GM12878 (cell line): ENCODE measurements at regions not wholly inside any gene's neighbourhood (a gene's known extent, or its start where the extent isn't known, plus 50 kb on each side); places are given as distances from the start of the nearest gene placed in this dataset.

Experiments used
- ATAC-seq: fragments of 200-7000 bp; cut with Tn5 transposase; 3 replicates; pipeline ENCODE4 v1.9.1; 2020; ENCODE audit warnings: mild to moderate bottlenecking, moderate library complexity
- BruUV-seq: library from RNA; stranded (reverse); fragments of 400-500 nt; replicated peaks from 2 replicates; lab custom pipeline; 2021; lab: Mats Ljungman, UMichigan
- CTCF ChIA-PET: fragments of 300-600 bp; sonication (Branson Sonifier 250); formaldehyde crosslinking; extraction: SDS; loops from one replicate; lab custom pipeline; 2021; ENCODE audit warnings: inconsistent platforms; lab: Yijun Ruan, JAX
- POLR2A ChIA-PET: fragments of 350-600 bp; formaldehyde crosslinking; extraction: SDS; loops from one replicate; lab custom pipeline; 2021; ENCODE audit warnings: inconsistent platforms; lab: Charles Lee
- RAD21 ChIA-PET: fragments of 300-600 bp; sonication (Branson Sonifier 250); formaldehyde crosslinking; loops from one replicate; lab custom pipeline; 2023; ENCODE audit warnings: antibody characterized with exemption; ENCODE audit not compliant: unreplicated experiment; lab: Charles Lee
- SMC1A ChIA-PET: fragments of 300-600 bp; sonication (Branson Sonifier 250); formaldehyde crosslinking; loops from one replicate; lab custom pipeline; 2023; ENCODE audit not compliant: unreplicated experiment, uncharacterized antibody; lab: Charles Lee
- DNase-seq: peaks from one replicate; pipeline ENCODE4 v3.0.0-alpha.2; 2011; ENCODE audit warnings: low read depth, low spot score
- FAIRE-seq: peaks from 3 replicates; lab custom pipeline; 2011; peaks lifted over from hg19 to GRCh38; lab: Jason Lieb, UNC
- H2AFZ ChIP-seq: 2 replicates; pipeline ENCODE4 v1.6.0; 2011; ENCODE audit warnings: low read depth, low read length, control low read depth; ENCODE audit not compliant: control insufficient read depth
- H3K27ac ChIP-seq: 2 replicates; pipeline ENCODE4 v1.5.1; 2011; ENCODE audit warnings: control low read depth; ENCODE audit not compliant: control insufficient read depth, insufficient read depth
- H3K27me3 ChIP-seq, 2 experiments: replicated peaks in 1 of 2; 2 replicates each; pipeline versions ENCODE4 v1.6.0 to v1.6.1; 2011; ENCODE audit warnings: low read length in 1 of 2; ENCODE audit not compliant: control insufficient read depth in 2 of 2, insufficient read depth in 2 of 2
- H3K36me3 ChIP-seq, 2 experiments: 2 replicates each; pipeline ENCODE4 v1.5.1; 2011; ENCODE audit warnings: low read length in 1 of 2; ENCODE audit not compliant: control insufficient read depth in 2 of 2, insufficient read depth in 2 of 2
- H3K4me1 ChIP-seq: 2 replicates; pipeline ENCODE4 v1.6.1; 2011; ENCODE audit warnings: mild to moderate bottlenecking, low read length, moderate library complexity, mixed read lengths; ENCODE audit not compliant: control insufficient read depth, insufficient read depth
- H3K4me2 ChIP-seq: 2 replicates; pipeline ENCODE4 v1.6.0; 2011; ENCODE audit warnings: control low read depth; ENCODE audit not compliant: control insufficient read depth, insufficient read depth
- H3K4me3 ChIP-seq: fragments of 200-600 bp; sonication (generic); 2 replicates; pipeline ENCODE4 v1.5.1; 2016
- H3K79me2 ChIP-seq: 2 replicates; pipeline ENCODE4 v1.6.0; 2011; ENCODE audit warnings: low read length; ENCODE audit not compliant: control insufficient read depth, insufficient read depth
- H3K9ac ChIP-seq: 2 replicates; pipeline ENCODE4 v1.8.0; 2011; ENCODE audit warnings: low read length, control low read depth, mixed read lengths; ENCODE audit not compliant: control insufficient read depth, insufficient read depth
- H3K9me3 ChIP-seq: replicated peaks from 3 replicates; pipeline ENCODE4 v1.5.1; 2011; ENCODE audit warnings: mild to moderate bottlenecking, low read length; ENCODE audit not compliant: control insufficient read depth, insufficient read depth
- H4K20me1 ChIP-seq: 2 replicates; pipeline ENCODE4 v1.6.0; 2011; ENCODE audit not compliant: control insufficient read depth, insufficient read depth
- CHD2 ChIP-seq: IDR thresholded peaks from 2 replicates; pipeline ENCODE4 v1.6.1; 2011; ENCODE audit warnings: low read depth, low read length, improper control_type of control experiment, borderline replicate concordance
- CREM ChIP-seq: IDR thresholded peaks from 2 replicates; pipeline ENCODE4 v1.6.1; 2014; ENCODE audit warnings: antibody characterized with exemption, low read depth
- EGR1 ChIP-seq, 2 experiments: IDR thresholded peaks; 1 replicate in 1 of 2; 2 replicates in 1 of 2; pipeline ENCODE4 v1.6.1; 2011 to 2012; ENCODE audit warnings: low read depth in 2 of 2, low read length in 2 of 2, borderline replicate concordance in 1 of 2, mild to moderate bottlenecking in 1 of 2, moderate library complexity in 1 of 2
- IRF5 ChIP-seq: fragments of 450-650 bp; IDR thresholded peaks from 2 replicates; pipeline ENCODE4 v1.6.1; 2017; ENCODE audit warnings: borderline replicate concordance
- MTA2 ChIP-seq: fragments of 450-650 bp; IDR thresholded peaks from 2 replicates; pipeline ENCODE4 v1.6.1; 2016; ENCODE audit warnings: low read depth, mild to moderate bottlenecking, moderate library complexity
- NRF1 ChIP-seq: conservative IDR thresholded peaks from 2 replicates; pipeline ENCODE4 v1.6.1; 2011; ENCODE audit warnings: mild to moderate bottlenecking, low read depth, low read length, improper control_type of control experiment
- PKNOX1 ChIP-seq: fragments of 450-650 bp; IDR thresholded peaks from 2 replicates; pipeline ENCODE4 v1.6.1; 2016; ENCODE audit warnings: mild to moderate bottlenecking
- RCOR1 ChIP-seq: conservative IDR thresholded peaks from 2 replicates; pipeline ENCODE4 v1.6.1; 2012; ENCODE audit warnings: low read depth, low read length, improper control_type of control experiment
- SMC3 ChIP-seq: IDR thresholded peaks from 2 replicates; pipeline ENCODE4 v1.6.1; 2011; ENCODE audit warnings: low read length, improper control_type of control experiment, borderline replicate concordance
- TCF12 ChIP-seq: IDR thresholded peaks from 2 replicates; pipeline ENCODE4 v1.6.1; 2011; ENCODE audit warnings: low read depth, mild to moderate bottlenecking, low read length
- ZBTB11 ChIP-seq: fragments of 450-650 bp; formaldehyde crosslinking; IDR thresholded peaks from 2 replicates; pipeline ENCODE4 v1.5.0; 2022; ENCODE audit warnings: mild to moderate bottlenecking, missing genetic modification characterization
- ZBTB4 ChIP-seq: fragments of 450-650 bp; formaldehyde crosslinking; IDR thresholded peaks from 2 replicates; pipeline ENCODE4 v1.4.0; 2022; ENCODE audit warnings: mild to moderate bottlenecking, moderate library complexity
- WGBS: methylation state at CpG from one replicate; pipeline ENCODE4 v1.1.6; 2016; ENCODE audit warnings: low lambda C conversion rate; ENCODE audit not compliant: insufficient replicate concordance, insufficient coverage; ENCODE audit errors: missing lambda C conversion rate; 5-methylcytosine and 5-hydroxymethylcytosine counted together
- in situ Hi-C: fragments of 300-500 bp; cut with MboI; formaldehyde crosslinking; loops from 9 replicates; pipeline ENCODE4 v1.14.3; 2018; ENCODE audit warnings: mixed read lengths
- intact Hi-C: fragments of 100-400 bp; cut with micrococcal nuclease; formaldehyde crosslinking; loops from one replicate; pipeline ENCODE4 v1.14.2; 2022; ENCODE audit not compliant: unreplicated experiment

- TF ChIP-seq CREM (no peak), TCF12 (no peak), ZBTB4 (CRISPR knock-in tag) (no peak), CHD2 (no peak), PKNOX1 (no peak), RCOR1 (no peak), MTA2 (no peak)
- TF ChIP-seq, all 136 proteins: peak for 0
Observed at GRCh38 chr1:4312024-4312423, 342.4 kb upstream of the AJAP1 start (continued).

- Histone ChIP-seq H3K79me2 (no peaks in the 10 kb centered on the region), H3K4me3 (no peak overlapping the region), H3K9ac (no peak overlapping the region), H3K4me1 (no peaks in the 10 kb centered on the region), H3K36me3 (no peaks in the 10 kb centered on the region), H3K9me3 (no peaks in the 10 kb centered on the region; the same call in 2 of the 3 replicates), H2AFZ (no peak overlapping the region), H4K20me1 (no peaks in the 10 kb centered on the region), H3K27me3 (no peaks in the 10 kb centered on the region), H3K27ac (no peak overlapping the region), H3K4me2 (no peak overlapping the region)
- ATAC-seq, result no peak
- FAIRE-seq, result no peak
- ChIA-PET SMC1A (no interaction called here), CTCF (no interaction called here), RAD21 (no interaction called here), POLR2A (no interaction called here)
- 0% methylated on average over 4 of the region's 4 CpGs for WGBS
- no TSS peak for BruUV-seq
- no peak for DNase-seq
- in situ Hi-C loops, result no loop called here
- intact Hi-C loops, result no loop called here
- TF ChIP-seq IRF5 (no peak), EGR1 (IDR thresholded peaks at IDR 0.05; ENCODE audit: borderline replicate concordance in 1 of 2, low read depth in 2 of 2, low read length in 2 of 2) (no peak), ZBTB11 (CRISPR knock-in tag) (no peak), SMC3 (no peak), NRF1 (no peak)
Observed at GRCh38 chr1:4315202-4315601, 339.2 kb upstream of the AJAP1 start.
